Keratinocyte (primary cell): ENCODE measurements at regions not wholly inside any gene's neighbourhood (a gene's known extent, or its start where the extent isn't known, plus 50 kb on each side); places are given as distances from the start of the nearest gene placed in this dataset.

Source experiments
- DNase-seq: peaks from one replicate; pipeline ENCODE4 v3.0.0-alpha.2; 2011; ENCODE audit warnings: low read depth, missing footprints, low spot score
- FAIRE-seq: peaks from 2 replicates; lab custom pipeline; 2011; peaks lifted over from hg19 to GRCh38; lab: Jason Lieb, UNC
- H2AFZ ChIP-seq: 2 replicates; pipeline ENCODE4 v1.6.0; 2012; ENCODE audit warnings: low read length, control low read depth, inconsistent platforms; ENCODE audit not compliant: control insufficient read depth
- H3K27ac ChIP-seq: 2 replicates; pipeline ENCODE4 v1.5.1; 2011; ENCODE audit warnings: low read length; ENCODE audit not compliant: control insufficient read depth, insufficient read depth
- H3K27me3 ChIP-seq: 3 replicates; pipeline ENCODE4 v1.6.0; 2011; ENCODE audit warnings: low read length; ENCODE audit not compliant: control insufficient read depth, insufficient read depth; ENCODE audit errors: extremely low read depth
- H3K36me3 ChIP-seq, 2 experiments: 2 replicates in 1 of 2; 3 replicates in 1 of 2; pipeline ENCODE4 v1.5.1; 2011; ENCODE audit warnings: low read length in 2 of 2, mild to moderate bottlenecking in 1 of 2; ENCODE audit not compliant: control insufficient read depth in 2 of 2, insufficient read depth in 2 of 2; ENCODE audit errors: extremely low read depth in 1 of 2
- H3K4me1 ChIP-seq: 3 replicates; pipeline ENCODE4 v1.5.1; 2011; ENCODE audit warnings: low read length; ENCODE audit not compliant: control insufficient read depth, insufficient read depth; ENCODE audit errors: extremely low read depth
- H3K4me2 ChIP-seq: 3 replicates; pipeline ENCODE4 v1.6.0; 2011; ENCODE audit warnings: low read depth, low read length; ENCODE audit not compliant: control insufficient read depth, insufficient read depth; ENCODE audit errors: extremely low read depth
- H3K4me3 ChIP-seq, 3 experiments: fragments of 200-600 bp in 1 of 3; sonication (generic) in 1 of 3; 2 replicates in 2 of 3; 3 replicates in 1 of 3; pipeline ENCODE4 v1.5.1; 2011 to 2016; ENCODE audit warnings: low read length in 3 of 3, mild to moderate bottlenecking in 3 of 3, control low read depth in 2 of 3, inconsistent platforms in 1 of 3, low read depth in 1 of 3, mixed read lengths in 1 of 3, mixed run types in 1 of 3, moderate library complexity in 1 of 3; ENCODE audit not compliant: control insufficient read depth in 2 of 3, insufficient read depth in 2 of 3; ENCODE audit errors: extremely low read depth in 1 of 3
- H3K79me2 ChIP-seq: 2 replicates; pipeline ENCODE4 v1.6.0; 2012; ENCODE audit warnings: low read length; ENCODE audit not compliant: control insufficient read depth, insufficient read depth
- H3K9ac ChIP-seq: 3 replicates; pipeline ENCODE4 v1.6.0; 2011; ENCODE audit warnings: low read length; ENCODE audit not compliant: control insufficient read depth, insufficient read depth; ENCODE audit errors: extremely low read depth
- H3K9me1 ChIP-seq: 3 replicates; pipeline ENCODE4 v1.6.0; 2011; ENCODE audit warnings: low read length; ENCODE audit not compliant: control insufficient read depth, insufficient read depth; ENCODE audit errors: extremely low read depth
- H3K9me3 ChIP-seq: 2 replicates; pipeline ENCODE4 v1.5.1; 2012; ENCODE audit warnings: low read depth, low read length; ENCODE audit not compliant: control insufficient read depth
- H4K20me1 ChIP-seq: 3 replicates; pipeline ENCODE4 v1.6.0; 2011; ENCODE audit warnings: low read length; ENCODE audit not compliant: control insufficient read depth, insufficient read depth; ENCODE audit errors: extremely low read depth
- CTCF ChIP-seq, 3 experiments: IDR thresholded peaks in 1 of 3; conservative IDR thresholded peaks in 1 of 3; optimal IDR thresholded peaks in 1 of 3; 2 replicates in 2 of 3; 3 replicates in 1 of 3; pipeline versions ENCODE3 to v1.5.1; 2011; ENCODE audit warnings: low read length in 3 of 3, mild to moderate bottlenecking in 3 of 3, moderate library complexity in 2 of 3, control low read depth in 1 of 3, inconsistent platforms in 1 of 3; ENCODE audit not compliant: insufficient read depth in 2 of 3; ENCODE audit errors: extremely low read depth in 1 of 3
- EZH2 ChIP-seq: IDR thresholded peaks from one replicate; pipeline ENCODE4 v1.6.1; 2012; ENCODE audit warnings: inconsistent platforms, mild to moderate bottlenecking, low read length, moderate library complexity
- dilution Hi-C: fragments of 300-500 bp; cut with MboI; formaldehyde crosslinking; loops from one replicate; pipeline ENCODE4 v1.7.0; 2020; ENCODE audit warnings: low sequenced_read_pairs; ENCODE audit not compliant: extremely low pct_ligation_motif_present

DNA sequence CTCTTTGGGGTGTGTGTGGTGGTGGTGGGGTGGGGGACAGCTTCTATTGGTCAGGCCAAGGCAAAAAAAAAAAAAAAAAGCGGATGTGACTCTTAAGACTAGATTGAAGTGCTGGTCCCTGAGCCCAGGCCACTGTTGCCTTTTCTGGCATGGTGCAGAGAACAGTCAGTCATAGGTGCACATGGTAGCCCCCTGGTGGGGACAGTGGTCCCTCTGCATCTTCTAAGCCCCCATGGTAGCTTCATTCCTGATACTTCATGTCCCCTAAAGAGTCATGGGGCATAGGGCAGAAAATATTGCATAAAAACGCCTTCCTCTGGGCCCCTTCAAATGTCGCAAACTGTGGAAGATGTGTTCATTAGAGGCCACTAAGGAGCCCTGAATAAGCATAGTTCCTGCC, 371.8 kb downstream of the NPHP4 start:
- dilution Hi-C loops: no loop called here
- H3K9ac ChIP-seq: no peak overlapping the region
- TF ChIP-seq CTCF (optimal IDR thresholded peaks at IDR 0.05 in 1 of 3, IDR thresholded peaks at IDR 0.05 in 1 of 3, conservative IDR thresholded peaks at IDR 0.05 in 1 of 3; ENCODE audit: extremely low read depth in 1 of 3, insufficient read depth in 2 of 3, low read length in 3 of 3): no peak
- TF ChIP-seq EZH2: no peak
- H2AFZ ChIP-seq: no peak overlapping the region
- no peak overlapping the region for H3K27ac ChIP-seq
- H3K79me2 ChIP-seq: no peaks in the 10 kb centered on the region
- no peaks in the 10 kb centered on the region for H3K27me3 ChIP-seq
- FAIRE-seq (no peak), DNase-seq (no peak)
- no peaks in the 10 kb centered on the region for H3K4me1 ChIP-seq
- H3K4me3 ChIP-seq: no peak overlapping the region
- H4K20me1 ChIP-seq: no peaks in the 10 kb centered on the region
- no peaks in the 10 kb centered on the region for H3K9me1 ChIP-seq
- H3K36me3 ChIP-seq: no peaks in the 10 kb centered on the region
- no peaks in the 10 kb centered on the region for H3K9me3 ChIP-seq
- H3K4me2 ChIP-seq: no peak overlapping the region

DNA sequence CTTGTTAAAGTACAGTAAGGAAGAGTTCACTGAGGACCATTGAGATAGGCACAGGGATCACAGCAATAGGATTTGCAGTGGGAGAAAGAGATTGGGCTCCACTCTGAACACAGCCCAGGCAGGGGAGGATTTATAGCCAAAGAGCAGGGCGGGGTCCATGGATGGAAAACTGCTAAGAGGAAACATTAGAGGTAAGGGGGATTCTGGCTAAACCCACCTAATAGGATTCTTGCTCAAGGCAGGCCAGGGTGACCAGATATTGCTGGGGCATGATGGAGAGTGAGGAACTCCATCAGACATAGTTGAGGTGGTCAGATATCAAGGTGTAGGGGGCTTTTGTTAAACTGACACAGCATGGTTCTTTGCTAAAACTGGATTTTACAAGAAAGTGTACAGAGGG, 372.8 kb downstream of the NPHP4 start:
- Histone ChIP-seq H3K4me2 (no peak overlapping the region), H4K20me1 (no peaks in the 10 kb centered on the region), H3K4me3 (no peak overlapping the region), H3K4me1 (no peaks in the 10 kb centered on the region), H3K79me2 (no peaks in the 10 kb centered on the region), H3K27me3 (no peaks in the 10 kb centered on the region), H3K9me3 (no peaks in the 10 kb centered on the region), H2AFZ (no peak overlapping the region), H3K27ac (no peak overlapping the region), H3K9me1 (no peaks in the 10 kb centered on the region), H3K9ac (no peak overlapping the region), H3K36me3 (no peaks in the 10 kb centered on the region)
- TF ChIP-seq EZH2 (no peak), CTCF (optimal IDR thresholded peaks at IDR 0.05 in 1 of 3, IDR thresholded peaks at IDR 0.05 in 1 of 3, conservative IDR thresholded peaks at IDR 0.05 in 1 of 3; ENCODE audit: extremely low read depth in 1 of 3, insufficient read depth in 2 of 3, low read length in 3 of 3) (no peak)
- no peak for FAIRE-seq
- dilution Hi-C loops: no loop called here
- no peak for DNase-seq
